ENCODE measurements at regions not wholly inside any gene's neighbourhood (a gene's known extent, or its start where the extent isn't known, plus 50 kb on each side); places are given as distances from the start of the nearest gene placed in this dataset.

DNA sequence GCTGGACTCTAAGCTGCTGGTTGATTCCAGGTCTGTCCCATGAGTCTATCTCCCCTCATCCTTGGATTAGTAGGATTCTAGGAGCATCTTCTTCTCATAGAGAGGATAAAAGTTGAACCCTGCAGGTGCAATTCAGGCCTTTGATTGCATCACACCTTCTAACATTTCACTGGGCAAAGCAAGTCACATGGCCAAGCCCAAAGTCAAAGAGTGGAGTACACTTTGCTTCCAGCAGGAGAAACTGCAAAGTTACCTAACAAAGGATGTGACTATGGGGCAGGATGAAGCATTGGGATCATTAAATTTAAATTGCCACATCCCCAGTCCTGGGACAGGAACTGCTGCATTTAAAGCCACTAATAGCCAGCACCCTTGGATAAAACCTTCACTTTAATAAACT lies 51.0 kb upstream of the EGFLAM start:
- Histone ChIP-seq H3K4me1 (no peaks in the 10 kb centered on the region), H3K27ac (no peak overlapping the region), H3K36me3 (ENCODE audit: control insufficient read depth, insufficient read depth, low read length) (no peaks in the 10 kb centered on the region), H2AFZ (no peak overlapping the region), H3K9me3 (ENCODE audit: control insufficient read depth, low read length) (no peaks in the 10 kb centered on the region), H3K9ac (no peak overlapping the region), H3K4me3 (ENCODE audit: low read depth, low read length) (no peak overlapping the region), H3K4me2 (ENCODE audit: low read length) (no peak overlapping the region), H3K79me2 (no peaks in the 10 kb centered on the region), H3K27me3 (ENCODE audit: control insufficient read depth, insufficient read depth, low read length) (no peaks in the 10 kb centered on the region)
- TF ChIP-seq CTCF (IDR thresholded peaks at IDR 0.05), result no peak

DNA sequence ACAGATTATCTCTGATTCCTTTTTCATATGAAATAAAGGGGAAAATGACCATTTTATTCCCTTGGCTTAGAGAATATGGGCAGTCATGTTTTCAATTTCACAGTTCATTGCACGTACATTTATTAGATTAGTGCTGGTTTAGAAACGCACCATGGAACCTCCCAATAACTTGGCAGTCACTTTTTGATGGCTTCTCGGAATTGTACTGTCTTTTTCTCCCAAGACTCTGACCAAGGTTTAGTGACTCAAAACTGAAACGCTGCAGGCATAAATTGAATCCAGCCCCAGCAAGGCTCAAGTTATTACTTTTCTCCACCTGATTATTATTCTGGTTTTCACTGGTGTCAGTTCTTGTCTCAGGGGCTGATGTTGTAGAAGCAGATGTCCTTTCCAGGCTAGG lies 55.6 kb upstream of the EGFLAM start:
- H3K4me3 ChIP-seq (ENCODE audit: low read depth, low read length), result no peak overlapping the region
- H3K9me3 ChIP-seq (ENCODE audit: control insufficient read depth, low read length), result no peaks in the 10 kb centered on the region
- no peaks in the 10 kb centered on the region for H3K79me2 ChIP-seq
- no peak overlapping the region for H3K4me2 ChIP-seq (ENCODE audit: low read length)
- H3K27me3 ChIP-seq (ENCODE audit: control insufficient read depth, insufficient read depth, low read length), result no peaks in the 10 kb centered on the region
- no peaks in the 10 kb centered on the region for H3K4me1 ChIP-seq
- H3K27ac ChIP-seq, result no peak overlapping the region
- no peak overlapping the region for H2AFZ ChIP-seq
- H3K9ac ChIP-seq, result no peak overlapping the region
- H3K36me3 ChIP-seq (ENCODE audit: control insufficient read depth, insufficient read depth, low read length), result no peaks in the 10 kb centered on the region
- TF ChIP-seq CTCF (IDR thresholded peaks at IDR 0.05), result no peak

DNA sequence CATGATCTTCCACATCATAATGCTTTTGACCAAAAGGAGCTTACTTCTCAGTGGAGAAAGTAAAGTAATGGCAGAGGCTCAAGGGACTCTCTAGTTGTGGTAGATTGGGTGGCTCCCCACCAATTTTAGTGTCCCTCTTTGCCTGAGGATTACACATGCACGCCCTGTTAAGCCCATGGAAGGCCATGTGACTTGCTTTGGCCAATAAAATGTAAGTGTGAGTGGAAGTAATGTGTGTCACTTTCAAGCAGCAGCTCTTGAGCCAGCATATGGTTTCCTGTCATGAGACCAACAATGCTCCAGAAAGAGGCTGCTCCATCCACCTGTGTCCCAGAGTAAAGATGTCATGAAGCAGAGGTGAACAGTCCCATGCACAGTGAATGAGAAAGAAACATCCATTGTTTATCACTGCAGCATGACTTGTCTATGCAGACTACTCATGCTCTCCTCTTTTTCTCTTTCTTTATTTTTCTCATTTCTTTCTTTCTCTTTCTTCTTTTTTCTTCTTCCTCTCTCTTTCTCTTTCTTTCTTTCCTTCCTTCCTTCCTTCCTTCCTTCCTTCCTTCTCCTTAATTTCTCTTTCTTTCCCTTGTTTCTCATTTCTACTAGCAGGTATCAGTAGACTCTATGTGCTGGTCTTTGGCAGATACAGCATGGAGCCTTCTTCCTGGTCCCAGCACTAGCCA lies 57.3 kb upstream of the EGFLAM start:
- H3K36me3 ChIP-seq (ENCODE audit: control insufficient read depth, insufficient read depth, low read length), result no peaks in the 10 kb centered on the region
- H3K9me3 ChIP-seq (ENCODE audit: control insufficient read depth, low read length), result no peaks in the 10 kb centered on the region
- H3K79me2 ChIP-seq, result no peaks in the 10 kb centered on the region
- TF ChIP-seq CTCF (IDR thresholded peaks at IDR 0.05), result no peak
- H3K27ac ChIP-seq, result no peak overlapping the region
- no peak overlapping the region for H3K9ac ChIP-seq
- no peak overlapping the region for H2AFZ ChIP-seq
- H3K4me3 ChIP-seq (ENCODE audit: low read depth, low read length), result no peak overlapping the region
- no peaks in the 10 kb centered on the region for H3K4me1 ChIP-seq
- H3K4me2 ChIP-seq (ENCODE audit: low read length), result no peak overlapping the region
- H3K27me3 ChIP-seq (ENCODE audit: control insufficient read depth, insufficient read depth, low read length), result no peaks in the 10 kb centered on the region

DNA sequence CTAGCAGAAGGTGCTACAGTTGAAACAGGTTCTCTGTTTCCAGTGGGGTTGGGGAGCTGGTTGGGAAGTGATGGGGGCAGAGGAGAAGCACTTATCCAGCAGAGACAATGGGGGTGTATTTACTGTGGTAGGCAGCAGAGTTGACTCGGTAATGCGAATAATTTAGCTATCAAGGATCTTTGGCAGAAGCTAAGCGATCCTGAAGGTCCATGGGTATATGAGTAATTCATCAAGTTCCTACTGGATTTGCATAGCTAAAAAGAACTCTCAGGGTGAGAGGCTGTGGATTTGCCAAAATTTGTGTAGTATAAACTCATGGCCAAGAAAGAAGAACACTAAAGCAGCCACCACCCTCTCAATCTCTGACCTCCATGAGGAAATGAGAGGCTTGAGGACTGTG lies 61.2 kb upstream of the EGFLAM start:
- Histone ChIP-seq H3K36me3 (ENCODE audit: control insufficient read depth, insufficient read depth, low read length) (no peaks in the 10 kb centered on the region), H3K4me1 (no peaks in the 10 kb centered on the region), H3K9me3 (ENCODE audit: control insufficient read depth, low read length) (no peaks in the 10 kb centered on the region), H3K27ac (no peak overlapping the region), H3K9ac (no peak overlapping the region), H3K27me3 (ENCODE audit: control insufficient read depth, insufficient read depth, low read length) (no peaks in the 10 kb centered on the region), H3K4me3 (ENCODE audit: low read depth, low read length) (no peak overlapping the region), H3K79me2 (no peaks in the 10 kb centered on the region), H2AFZ (no peak overlapping the region), H3K4me2 (ENCODE audit: low read length) (no peak overlapping the region)
- TF ChIP-seq CTCF (IDR thresholded peaks at IDR 0.05), result no peak

DNA sequence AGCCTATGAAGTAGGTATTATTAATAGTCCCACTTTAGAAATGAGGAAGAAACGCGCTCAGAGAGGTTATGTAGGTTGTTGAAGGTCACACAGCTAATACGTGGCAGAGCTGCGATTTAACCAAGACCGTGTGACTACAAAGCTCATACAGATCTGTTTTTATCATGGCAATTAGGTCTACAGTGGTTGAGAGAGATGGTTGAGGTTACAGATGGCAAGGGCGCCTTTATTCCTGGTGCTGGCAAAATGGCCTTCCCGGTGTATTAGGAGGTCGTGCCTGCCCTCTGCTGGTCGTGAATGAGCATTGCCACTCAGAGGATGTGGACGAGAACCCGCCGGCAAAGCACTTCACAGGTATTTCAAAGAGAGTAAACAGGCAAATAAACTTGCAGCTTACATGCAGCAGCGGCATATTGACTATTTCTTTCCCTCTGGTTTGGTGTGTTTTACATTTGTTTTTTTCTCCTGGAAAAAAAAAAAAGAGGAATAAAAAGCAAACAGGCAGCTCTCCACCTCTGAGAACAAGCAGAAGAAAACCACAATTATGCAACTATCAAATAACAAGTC lies 65.3 kb upstream of the EGFLAM start:
- no peak overlapping the region for H3K9ac ChIP-seq

More for the DNA sequence above, 65.3 kb upstream of the EGFLAM start:
- Histone ChIP-seq H3K36me3 (ENCODE audit: control insufficient read depth, insufficient read depth, low read length) (no peaks in the 10 kb centered on the region), H3K79me2 (no peaks in the 10 kb centered on the region), H3K9me3 (ENCODE audit: control insufficient read depth, low read length) (no peaks in the 10 kb centered on the region), H3K27ac (no peak overlapping the region), H3K4me3 (ENCODE audit: low read depth, low read length) (no peak overlapping the region), H3K27me3 (ENCODE audit: control insufficient read depth, insufficient read depth, low read length) (no peaks in the 10 kb centered on the region), H3K4me2 (ENCODE audit: low read length) (no peak overlapping the region), H2AFZ (no peak overlapping the region), H3K4me1 (no peaks in the 10 kb centered on the region)
- TF ChIP-seq CTCF (IDR thresholded peaks at IDR 0.05), result peak; percentile 53
